A549 (cell line): ENCODE measurements at regions not wholly inside any gene's neighbourhood (a gene's known extent, or its start where the extent isn't known, plus 50 kb on each side); places are given as distances from the start of the nearest gene placed in this dataset.

Experiments
- ATAC-seq, 2 experiments: fragments of 200-7000 bp in 1 of 2; fragments of >200 bp in 1 of 2; cut with Nextera tagmentation in 1 of 2; cut with Tn5 transposase in 1 of 2; 3 replicates each; pipeline versions ENCODE4 v1.8.0 to v1.9.1; 2018 to 2020; ENCODE audit warnings: mild to moderate bottlenecking in 1 of 2, moderate library complexity in 1 of 2
- CTCF ChIA-PET: fragments of 300-600 bp; sonication (Branson Sonifier 250); formaldehyde crosslinking; extraction: SDS; loops from one replicate; lab custom pipeline; 2021; ENCODE audit warnings: antibody characterized with exemption, inconsistent platforms; lab: Yijun Ruan, JAX
- POLR2A ChIA-PET: fragments of 350-600 bp; formaldehyde crosslinking; extraction: SDS; loops from one replicate; lab custom pipeline; 2021; ENCODE audit warnings: antibody characterized with exemption, inconsistent platforms; lab: Yijun Ruan, JAX
- DNase-seq, 2 experiments: peaks; one replicate each; pipeline versions ENCODE4 v3.0.0 to v3.0.0-alpha.2; 2011 to 2016; ENCODE audit warnings: low read depth in 1 of 2, low spot score in 1 of 2
- FAIRE-seq: peaks from 2 replicates; lab custom pipeline; 2011; peaks lifted over from hg19 to GRCh38; lab: Jason Lieb, UNC
- H3K27ac ChIP-seq, 2 experiments: fragments of >200 bp; sonication (Bioruptor Twin); formaldehyde crosslinking; 3 replicates each; pipeline ENCODE4 v1.5.1; 2016 to 2017
- H3K4me1 ChIP-seq: fragments of >200 bp; sonication (Bioruptor Twin); formaldehyde crosslinking; 3 replicates; pipeline ENCODE4 v1.6.1; 2016
- H3K4me2 ChIP-seq: fragments of >200 bp; sonication (Bioruptor Twin); formaldehyde crosslinking; 3 replicates; pipeline ENCODE4 v1.6.1; 2016
- H3K4me3 ChIP-seq: fragments of >200 bp; sonication (Bioruptor Twin); formaldehyde crosslinking; 3 replicates; pipeline ENCODE4 v1.5.1; 2016
- H3K9me3 ChIP-seq: fragments of >200 bp; sonication (Bioruptor Twin); formaldehyde crosslinking; 3 replicates; pipeline ENCODE4 v1.6.1; 2016
- ATOH8 ChIP-seq: fragments of 250-450 bp; sonication (Bioruptor Pico); IDR thresholded peaks from 2 replicates; pipeline ENCODE4 v1.5.0; 2020; ENCODE audit warnings: low read depth, mild to moderate bottlenecking, moderate library complexity
- BHLHE40 ChIP-seq: IDR thresholded peaks from 2 replicates; pipeline ENCODE4 v1.6.1; 2012; ENCODE audit warnings: low read depth, low read length, inconsistent platforms
- CBX2 ChIP-seq: fragments of 200-600 bp; sonication (generic); IDR thresholded peaks from 2 replicates; pipeline ENCODE4 v1.6.1; 2016; ENCODE audit warnings: low read depth, mild to moderate bottlenecking, borderline replicate concordance
- CHD4 ChIP-seq: fragments of 200-600 bp; sonication (generic); IDR thresholded peaks from 2 replicates; pipeline ENCODE4 v1.6.1; 2016; ENCODE audit warnings: antibody characterized with exemption, mild to moderate bottlenecking, borderline replicate concordance
- E2F6 ChIP-seq: IDR thresholded peaks from 2 replicates; pipeline ENCODE4 v1.6.1; 2012; ENCODE audit warnings: low read depth, borderline replicate concordance
- EHF ChIP-seq: fragments of 250-450 bp; sonication (Bioruptor Pico); IDR thresholded peaks from 2 replicates; pipeline ENCODE4 v1.5.0; 2020; ENCODE audit warnings: mild to moderate bottlenecking
- FOSB ChIP-seq: fragments of 250-450 bp; sonication (Bioruptor Pico); IDR thresholded peaks from 2 replicates; pipeline ENCODE4 v1.5.0; 2020; ENCODE audit warnings: mild to moderate bottlenecking, moderate library complexity
- FOXS1 ChIP-seq: fragments of 250-450 bp; sonication (Bioruptor Pico); IDR thresholded peaks from 2 replicates; pipeline ENCODE4 v1.5.0; 2020; ENCODE audit warnings: mild to moderate bottlenecking, moderate library complexity
- HES2 ChIP-seq: fragments of >200 bp; sonication (Bioruptor Twin); formaldehyde crosslinking; IDR thresholded peaks from 2 replicates; pipeline ENCODE4 v1.6.1; 2016
- HMGXB4 ChIP-seq: fragments of 250-450 bp; sonication (Bioruptor Pico); IDR thresholded peaks from 2 replicates; pipeline ENCODE4 v1.5.0; 2021; ENCODE audit warnings: mild to moderate bottlenecking, moderate library complexity, borderline replicate concordance
- JUN ChIP-seq, 2 experiments: fragments of >200 bp; sonication (Bioruptor Twin); formaldehyde crosslinking; IDR thresholded peaks; 2 replicates in 1 of 2; 3 replicates in 1 of 2; pipeline ENCODE4 v1.6.1; 2016 to 2017
- KDM5A ChIP-seq: fragments of 200-600 bp; sonication (generic); IDR thresholded peaks from 2 replicates; pipeline ENCODE4 v1.6.1; 2016; ENCODE audit warnings: antibody characterized with exemption, mild to moderate bottlenecking
- MAFK ChIP-seq: fragments of 450-650 bp; IDR thresholded peaks from 2 replicates; pipeline ENCODE4 v1.6.1; 2014; ENCODE audit not compliant: partially characterized antibody
- POLR2A ChIP-seq: IDR thresholded peaks from 2 replicates; pipeline ENCODE4 v1.6.1; 2012; ENCODE audit warnings: mild to moderate bottlenecking, low read length
- POLR2AphosphoS2 ChIP-seq: conservative IDR thresholded peaks from 2 replicates; pipeline ENCODE4 v1.6.1; 2012; ENCODE audit warnings: low read length, improper control_type of control experiment, inconsistent platforms
- RAD21 ChIP-seq, 2 experiments: fragments of >200 bp in 1 of 2; sonication (Bioruptor Twin) in 1 of 2; formaldehyde crosslinking in 1 of 2; IDR thresholded peaks in 1 of 2; conservative IDR thresholded peaks in 1 of 2; 2 replicates in 1 of 2; 3 replicates in 1 of 2; pipeline ENCODE4 v1.6.1; 2012 to 2018; ENCODE audit warnings: inconsistent platforms in 1 of 2
- REST ChIP-seq: fragments of 200-600 bp; sonication (generic); IDR thresholded peaks from 2 replicates; pipeline ENCODE4 v1.6.1; 2016; ENCODE audit warnings: antibody characterized with exemption, mild to moderate bottlenecking, moderate library complexity
- SMC3 ChIP-seq: fragments of >200 bp; sonication (Bioruptor Twin); formaldehyde crosslinking; IDR thresholded peaks from 3 replicates; pipeline ENCODE4 v1.6.1; 2018; ENCODE audit warnings: inconsistent platforms
- TFCP2L1 ChIP-seq: fragments of 250-450 bp; sonication (Bioruptor Pico); IDR thresholded peaks from 2 replicates; pipeline ENCODE4 v1.5.0; 2021; ENCODE audit warnings: mild to moderate bottlenecking
- WGBS: methylation state at CpG from one replicate; pipeline ENCODE4 v1.1.6; 2017; ENCODE audit errors: missing lambda C conversion rate; 5-methylcytosine and 5-hydroxymethylcytosine counted together

GRCh38 chr15:84103345-84103744 is 132.2 kb upstream of the GOLGA6L4 start:
- 4% methylated on average over 4 of the region's 4 CpGs for WGBS
- no peak for FAIRE-seq
- CTCF ChIA-PET: no interaction called here

GRCh38 chr15:84104853-84105252 is 130.7 kb upstream of the GOLGA6L4 start:
- no peak overlapping the region for H3K4me2 ChIP-seq
- H3K4me3 ChIP-seq: no peak overlapping the region
- H3K4me1 ChIP-seq: no peaks in the 10 kb centered on the region
- ATAC-seq: no peak
- 6% methylated on average over 3 of the region's 3 CpGs for WGBS
- no peaks in the 10 kb centered on the region for H3K9me3 ChIP-seq
- no peak for TF ChIP-seq TFCP2L1 (CRISPR knock-in tag)
- TF ChIP-seq HES2: no peak
- TF ChIP-seq JUN (IDR thresholded peaks at IDR 0.05): no peak
- TF ChIP-seq POLR2AphosphoS2: no peak
- TF ChIP-seq REST: no peak
- no peak for TF ChIP-seq FOXS1 (CRISPR knock-in tag)
- no peak for TF ChIP-seq E2F6
- no peak for TF ChIP-seq CBX2
- TF ChIP-seq POLR2A: no peak
- TF ChIP-seq, all 56 proteins: peak for 0
- ChIA-PET POLR2A (no interaction called here), CTCF (no interaction called here)
- no peak overlapping the region for H3K27ac ChIP-seq
- DNase-seq (no peak), FAIRE-seq (peak; percentile 32)

More at GRCh38 chr15:84103345-84103744, 132.2 kb upstream of the GOLGA6L4 start:
- TF ChIP-seq MAFK (no peak), FOSB (CRISPR knock-in tag) (no peak), HMGXB4 (no peak)
- TF ChIP-seq, all 56 proteins: peak for 0
- Histone ChIP-seq H3K27ac (no peak overlapping the region), H3K4me3 (no peak overlapping the region), H3K4me1 (no peaks in the 10 kb centered on the region), H3K9me3 (no peaks in the 10 kb centered on the region), H3K4me2 (no peak overlapping the region)
- DNase-seq (no peak), ATAC-seq (no peak)
- POLR2A ChIA-PET: no interaction called here

GRCh38 chr15:84108728-84109127 is 126.8 kb upstream of the GOLGA6L4 start:
- peak; percentile 68 for FAIRE-seq
- CTCF ChIA-PET: no interaction called here
- TF ChIP-seq HES2: no peak
- TF ChIP-seq ATOH8 (CRISPR knock-in tag): no peak
- TF ChIP-seq RAD21 (conservative IDR thresholded peaks at IDR 0.05 in 1 of 2, IDR thresholded peaks at IDR 0.05 in 1 of 2): peak in 1 of 2 experiments; percentile 21; a peak in 1 of 5 replicates
- no peak for TF ChIP-seq SMC3
- TF ChIP-seq EHF (CRISPR knock-in tag): no peak
- TF ChIP-seq BHLHE40: no peak
- TF ChIP-seq KDM5A: no peak
- TF ChIP-seq CHD4: no peak

More at GRCh38 chr15:84108728-84109127, 126.8 kb upstream of the GOLGA6L4 start:
- POLR2A ChIA-PET: no interaction called here
- WGBS: 37% methylated on average over 2 of the region's 2 CpGs
- Histone ChIP-seq H3K4me2 (no peak overlapping the region), H3K4me3 (no peak overlapping the region), H3K27ac (no peak overlapping the region), H3K4me1 (no peaks in the 10 kb centered on the region), H3K9me3 (no peaks in the 10 kb centered on the region)
- DNase-seq: peak in 1 of 2 experiments; percentile 26
- ATAC-seq: no peak
